OCI-LY7 (cell line): ENCODE measurements at regions not wholly inside any gene's neighbourhood (a gene's known extent, or its start where the extent isn't known, plus 50 kb on each side); places are given as distances from the start of the nearest gene placed in this dataset.

Experiments used
- BruUV-seq: library from RNA; stranded (reverse); fragments of 400-500 nt; replicated peaks from 2 replicates; lab custom pipeline; 2021; lab: Mats Ljungman, UMichigan
- CTCF ChIA-PET: fragments of 300-600 bp; sonication (Branson Sonifier 250); formaldehyde crosslinking; loops from one replicate; lab custom pipeline; 2022; ENCODE audit warnings: antibody characterized with exemption; ENCODE audit not compliant: unreplicated experiment; lab: Charles Lee
- POLR2A ChIA-PET: fragments of 300-600 bp; sonication (Branson Sonifier 250); formaldehyde crosslinking; loops from one replicate; lab custom pipeline; 2022; ENCODE audit warnings: antibody characterized with exemption; lab: Charles Lee
- DNase-seq: peaks from one replicate; pipeline ENCODE4 v3.0.0-alpha.2; 2015; ENCODE audit warnings: low spot score
- H2AFZ ChIP-seq: fragments of 200-600 bp; sonication (generic), shearing (Covaris generic); 2 replicates; pipeline ENCODE4 v1.6.1; 2014; ENCODE audit warnings: mild to moderate bottlenecking, antibody characterized with exemption, low read length, moderate library complexity
- H3K27ac ChIP-seq: fragments of 200-600 bp; sonication (generic); 2 replicates; pipeline ENCODE4 v1.5.1; 2014; ENCODE audit warnings: mixed run types, low read depth, mild to moderate bottlenecking, moderate library complexity, low read length, inconsistent platforms; ENCODE audit not compliant: poor library complexity, severe bottlenecking
- H3K36me3 ChIP-seq: fragments of 200-600 bp; sonication (generic); 2 replicates; pipeline ENCODE4 v1.6.1; 2014; ENCODE audit warnings: mild to moderate bottlenecking, antibody characterized with exemption, low read length, moderate library complexity, mixed read lengths; ENCODE audit not compliant: insufficient read depth
- H3K4me1 ChIP-seq: fragments of 200-600 bp; sonication (generic); 2 replicates; pipeline ENCODE4 v1.5.1; 2014; ENCODE audit warnings: mild to moderate bottlenecking, low read length; ENCODE audit not compliant: insufficient read depth, poor library complexity, severe bottlenecking
- H3K4me2 ChIP-seq: fragments of 200-600 bp; sonication (generic); 2 replicates; pipeline ENCODE4 v1.6.1; 2014; ENCODE audit warnings: mild to moderate bottlenecking, low read length
- H3K4me3 ChIP-seq: fragments of 200-600 bp; sonication (generic); 2 replicates; pipeline ENCODE4 v1.5.1; 2014; ENCODE audit warnings: mild to moderate bottlenecking, low read depth, low read length; ENCODE audit not compliant: poor library complexity, severe bottlenecking
- H3K79me2 ChIP-seq: fragments of 200-600 bp; sonication (generic); 2 replicates; pipeline ENCODE4 v1.6.1; 2016; ENCODE audit warnings: low read depth, mild to moderate bottlenecking, low read length, moderate library complexity, mixed read lengths; ENCODE audit not compliant: insufficient read depth
- H3K9me2 ChIP-seq: fragments of 200-600 bp; sonication (generic); 2 replicates; pipeline ENCODE4 v1.6.1; 2016; ENCODE audit warnings: mild to moderate bottlenecking, low read length, mixed read lengths; ENCODE audit not compliant: insufficient read depth
- H3K9me3 ChIP-seq: fragments of 200-600 bp; sonication (generic); 2 replicates; pipeline ENCODE4 v1.6.1; 2014; ENCODE audit warnings: mild to moderate bottlenecking, mixed run types, low read length, mixed read lengths
- H4K20me1 ChIP-seq: fragments of 200-600 bp; sonication (generic); 2 replicates; pipeline ENCODE4 v1.6.1; 2014; ENCODE audit warnings: mild to moderate bottlenecking, antibody characterized with exemption, low read length, moderate library complexity, mixed read lengths; ENCODE audit not compliant: insufficient read depth
- CTCF ChIP-seq: fragments of 200-600 bp; sonication (generic); conservative IDR thresholded peaks from 2 replicates; pipeline ENCODE4 v1.5.1; 2014; ENCODE audit warnings: mild to moderate bottlenecking, antibody characterized with exemption, low read length, moderate library complexity, mixed read lengths
- EZH2phosphoT487 ChIP-seq: fragments of 200-600 bp; sonication (generic); IDR thresholded peaks from 2 replicates; pipeline ENCODE4 v1.6.1; 2018; ENCODE audit warnings: low read depth, borderline replicate concordance, mild to moderate bottlenecking, mixed run types, antibody characterized with exemption, low read length, moderate library complexity, mixed read lengths
- intact Hi-C: fragments of 100-400 bp; cut with micrococcal nuclease; formaldehyde crosslinking; loops from one replicate; pipeline ENCODE4 v1.10.0; 2022; ENCODE audit not compliant: unreplicated experiment

GRCh38 chr6:84625506-84625905 is 138.9 kb downstream of the TBX18 start:
- H2AFZ ChIP-seq = no peak overlapping the region
- intact Hi-C loops = no loop called here
- no peak overlapping the region for H3K4me2 ChIP-seq

GRCh38 chr6:84623956-84624680 is 140.3 kb downstream of the TBX18 start:
- BruUV-seq = no TSS peak
- no peaks in the 10 kb centered on the region for H4K20me1 ChIP-seq
- no peaks in the 10 kb centered on the region for H3K36me3 ChIP-seq
- H3K9me3 ChIP-seq = no peaks in the 10 kb centered on the region
- intact Hi-C loops = no loop called here
- no peaks in the 10 kb centered on the region for H3K9me2 ChIP-seq
- H2AFZ ChIP-seq = no peak overlapping the region
- no peaks in the 10 kb centered on the region for H3K4me1 ChIP-seq
- H3K4me3 ChIP-seq = no peak overlapping the region
- no peaks in the 10 kb centered on the region for H3K79me2 ChIP-seq
- ChIA-PET POLR2A (no interaction called here), CTCF (no interaction called here)
- DNase-seq = no peak
- H3K4me2 ChIP-seq = no peak overlapping the region
- TF ChIP-seq EZH2phosphoT487 (no peak), CTCF (no peak)
- H3K27ac ChIP-seq = no peak overlapping the region

More at GRCh38 chr6:84625506-84625905, 138.9 kb downstream of the TBX18 start:
- Histone ChIP-seq H3K79me2 (no peaks in the 10 kb centered on the region), H4K20me1 (no peaks in the 10 kb centered on the region), H3K9me2 (no peaks in the 10 kb centered on the region), H3K4me3 (no peak overlapping the region), H3K27ac (no peak overlapping the region), H3K36me3 (no peaks in the 10 kb centered on the region), H3K4me1 (no peaks in the 10 kb centered on the region), H3K9me3 (no peaks in the 10 kb centered on the region)
- no TSS peak for BruUV-seq
- ChIA-PET CTCF (no interaction called here), POLR2A (interaction anchor here (0.6 kb wide), 1 partner anchor 747 kb away, joined by 3 read pairs; no protein-coding TSS in a partner anchor)
- no peak for TF ChIP-seq EZH2phosphoT487
- TF ChIP-seq CTCF = no peak
- DNase-seq = no peak

- H3K27ac ChIP-seq = no peak overlapping the region
- ChIA-PET POLR2A (interaction anchor here (0.7 kb wide), 1 partner anchor 622 kb away, joined by 3 read pairs; no protein-coding TSS in a partner anchor), CTCF (no interaction called here)
- intact Hi-C loops = no loop called here
- H3K9me3 ChIP-seq = no peaks in the 10 kb centered on the region
- TF ChIP-seq CTCF (no peak), EZH2phosphoT487 (no peak)
- H3K4me1 ChIP-seq = no peaks in the 10 kb centered on the region
- DNase-seq = no peak
- H3K4me3 ChIP-seq = no peak overlapping the region
- H3K79me2 ChIP-seq = no peaks in the 10 kb centered on the region
- no peak overlapping the region for H3K4me2 ChIP-seq
- BruUV-seq = no TSS peak
- H3K9me2 ChIP-seq = no peaks in the 10 kb centered on the region
- H3K36me3 ChIP-seq = no peaks in the 10 kb centered on the region
- H4K20me1 ChIP-seq = no peaks in the 10 kb centered on the region
- H2AFZ ChIP-seq = no peak overlapping the region
These were observed 145.6 kb downstream of the TBX18 start for GRCh38 chr6:84618836-84619235.
